Small intestine (tissue), 7 donors: ENCODE measurements at regions not wholly inside any gene's neighbourhood (a gene's known extent, or its start where the extent isn't known, plus 50 kb on each side); places are given as distances from the start of the nearest gene placed in this dataset.

ENCODE experiments used
- DNase-seq, 2 donors: peaks; one replicate each; pipeline versions ENCODE4 v3.0.0 to v3.0.0-alpha.2; 2013
- FAIRE-seq: peaks from 2 replicates; lab custom pipeline; 2012; peaks lifted over from hg19 to GRCh38; lab: Jason Lieb, UNC
- H3K27ac ChIP-seq, 3 donors: one replicate each; pipeline ENCODE4 v1.5.1; 2013; ENCODE audit warnings: low read length in 2 of 3, mild to moderate bottlenecking in 2 of 3, control low read depth in 1 of 3, inconsistent platforms in 1 of 3, low read depth in 1 of 3, moderate library complexity in 1 of 3
- H3K27me3 ChIP-seq, 3 donors: one replicate each; pipeline ENCODE4 v1.6.1; 2013; ENCODE audit warnings: low read length in 3 of 3, inconsistent platforms in 1 of 3; ENCODE audit not compliant: control insufficient read depth in 3 of 3, insufficient read depth in 3 of 3
- H3K36me3 ChIP-seq, 3 donors: one replicate each; pipeline ENCODE4 v1.6.1; 2013; ENCODE audit warnings: low read length in 3 of 3, inconsistent platforms in 1 of 3, low read depth in 1 of 3, mild to moderate bottlenecking in 1 of 3, moderate library complexity in 1 of 3; ENCODE audit not compliant: control insufficient read depth in 3 of 3, insufficient read depth in 2 of 3
- H3K4me1 ChIP-seq, 3 donors: one replicate each; pipeline ENCODE4 v1.6.1; 2013; ENCODE audit warnings: low read length in 2 of 3, inconsistent platforms in 1 of 3, low read depth in 1 of 3, mild to moderate bottlenecking in 1 of 3, moderate library complexity in 1 of 3; ENCODE audit not compliant: control insufficient read depth in 3 of 3, insufficient read depth in 2 of 3
- H3K4me3 ChIP-seq, 3 donors: one replicate each; pipeline ENCODE4 v1.5.1; 2013; ENCODE audit warnings: low read length in 3 of 3, control low read depth in 1 of 3, inconsistent platforms in 1 of 3, low read depth in 1 of 3, mild to moderate bottlenecking in 1 of 3, moderate library complexity in 1 of 3
- H3K9me3 ChIP-seq, 2 donors: one replicate each; pipeline ENCODE4 v1.6.1; 2013; ENCODE audit warnings: low read depth in 1 of 2, low read length in 1 of 2; ENCODE audit not compliant: control insufficient read depth in 2 of 2, insufficient read depth in 1 of 2
- WGBS, 3 donors: extraction: QIAGEN DNeasy Blood & Tissue Kit; methylation state at CpG; one replicate each; pipeline ENCODE4 v1.1.7; 2013; 5-methylcytosine and 5-hydroxymethylcytosine counted together
- donor health status: healthy with polysubstance abuse.
- donor health status: control.
- donor health status: control.
- donor health status: Bipolar disorder and iron deficiency.
- donor health status: healthy.

- WGBS, 3 donors, result 73 to 80% (median 75%) methylated on average over 1 of the region's 1 CpG
- Histone ChIP-seq H3K27me3 (no peaks in the 10 kb centered on the region), H3K27ac (no peak overlapping the region), H3K9me3 (no peaks in the 10 kb centered on the region), H3K4me1 (no peaks in the 10 kb centered on the region), H3K36me3 (no peaks in the 10 kb centered on the region), H3K4me3 (no peak overlapping the region)
- FAIRE-seq (no peak), DNase-seq (no peak)
Measured at GRCh38 chr4:141914746-141915145, 278.4 kb downstream of the IL15 start.

- no peaks in the 10 kb centered on the region for H3K4me1 ChIP-seq
- DNase-seq (no peak), FAIRE-seq (no peak)
- H3K36me3 ChIP-seq, result no peaks in the 10 kb centered on the region
- no peaks in the 10 kb centered on the region for H3K9me3 ChIP-seq
- H3K4me3 ChIP-seq, result no peak overlapping the region
- no peak overlapping the region for H3K27ac ChIP-seq
- 74 to 86% (median 84%) methylated on average over 3 of the region's 3 CpGs for WGBS, 3 donors
- no peaks in the 10 kb centered on the region for H3K27me3 ChIP-seq
Measured at GRCh38 chr4:141919649-141920048, 283.3 kb downstream of the IL15 start.

GRCh38 chr4:141921293-141921692, 284.9 kb downstream of the IL15 start:
- FAIRE-seq, result no peak
- Histone ChIP-seq H3K36me3 (no peaks in the 10 kb centered on the region), H3K27ac (no peak overlapping the region), H3K27me3 (no peaks in the 10 kb centered on the region), H3K9me3 (no peaks in the 10 kb centered on the region), H3K4me1 (no peaks in the 10 kb centered on the region), H3K4me3 (no peak overlapping the region)
- WGBS, 3 donors, result 76 to 93% (median 81%) methylated on average over 1 of the region's 1 CpG
- DNase-seq, result no peak

- Histone ChIP-seq H3K27ac (no peak overlapping the region), H3K4me3 (no peak overlapping the region), H3K36me3 (no peaks in the 10 kb centered on the region), H3K9me3 (no peaks in the 10 kb centered on the region), H3K27me3 (no peaks in the 10 kb centered on the region), H3K4me1 (no peaks in the 10 kb centered on the region)
- FAIRE-seq (no peak), DNase-seq (no peak)
- WGBS, 3 donors, result 73 to 80% (median 75%) methylated on average over 2 of the region's 2 CpGs
Measured at GRCh38 chr4:141922236-141922635, 285.9 kb downstream of the IL15 start.

- DNase-seq (no peak), FAIRE-seq (no peak)
- Histone ChIP-seq H3K9me3 (no peaks in the 10 kb centered on the region), H3K27me3 (no peaks in the 10 kb centered on the region), H3K4me1 (no peaks in the 10 kb centered on the region), H3K27ac (no peak overlapping the region), H3K4me3 (no peak overlapping the region), H3K36me3 (no peaks in the 10 kb centered on the region)
- 0 to 24% (median 3%) methylated on average over 1 of the region's 1 CpG for WGBS, 3 donors
Measured at GRCh38 chr4:141926406-141926805, 290.0 kb downstream of the IL15 start.

GRCh38 chr4:141932490-141932889, 296.1 kb downstream of the IL15 start:
- FAIRE-seq (no peak), DNase-seq (no peak)
- H3K4me1 ChIP-seq, result no peaks in the 10 kb centered on the region

GRCh38 chr4:141933978-141934377, 297.6 kb downstream of the IL15 start:
- DNase-seq (no peak), FAIRE-seq (no peak)
- no peaks in the 10 kb centered on the region for H3K36me3 ChIP-seq
- no peaks in the 10 kb centered on the region for H3K27me3 ChIP-seq
- H3K4me1 ChIP-seq, result no peaks in the 10 kb centered on the region
- H3K9me3 ChIP-seq, result peaks cover 0 to 11% of the 10 kb centered on the region in 2 donors
- H3K27ac ChIP-seq, result no peak overlapping the region
- no peak overlapping the region for H3K4me3 ChIP-seq
- 75 to 85% (median 83%) methylated on average over 1 of the region's 1 CpG for WGBS, 3 donors

More at GRCh38 chr4:141932490-141932889, 296.1 kb downstream of the IL15 start:
- no peak overlapping the region for H3K4me3 ChIP-seq
- H3K27ac ChIP-seq, result no peak overlapping the region
- no peaks in the 10 kb centered on the region for H3K36me3 ChIP-seq
- no peaks in the 10 kb centered on the region for H3K27me3 ChIP-seq
- no peaks in the 10 kb centered on the region for H3K9me3 ChIP-seq

- Histone ChIP-seq H3K9me3 (no peaks in the 10 kb centered on the region), H3K4me3 (no peak overlapping the region), H3K4me1 (no peaks in the 10 kb centered on the region), H3K27ac (no peak overlapping the region), H3K36me3 (no peaks in the 10 kb centered on the region), H3K27me3 (no peaks in the 10 kb centered on the region)
- DNase-seq, result no peak
- WGBS, 3 donors, result 59 to 68% (median 60%) methylated on average over 2 of the region's 2 CpGs
- FAIRE-seq, result no peak
Measured at GRCh38 chr4:141955696-141956095, 319.3 kb downstream of the IL15 start.

GRCh38 chr4:141957416-141957815, 321.0 kb downstream of the IL15 start:
- DNase-seq, result no peak
- 81 to 87% (median 84%) methylated on average over 4 of the region's 4 CpGs for WGBS, 3 donors
- H3K27me3 ChIP-seq, result no peaks in the 10 kb centered on the region
- H3K9me3 ChIP-seq, result no peaks in the 10 kb centered on the region
- H3K36me3 ChIP-seq, result no peaks in the 10 kb centered on the region
- no peak for FAIRE-seq
- no peak overlapping the region for H3K27ac ChIP-seq
- no peak overlapping the region for H3K4me3 ChIP-seq
- H3K4me1 ChIP-seq, result no peaks in the 10 kb centered on the region
